Activated CD4-positive, alpha-beta T cell treated with anti-CD3 and anti-CD28 coated beads, Interleukin-2, Interleukin-4, amounts not matched to agents 100 ng/mL and 50 ng/mL, durations not matched to agents 16 hours and 8 hours (primary cell): ENCODE measurements at regions not wholly inside any gene's neighbourhood (a gene's known extent, or its start where the extent isn't known, plus 50 kb on each side); places are given as distances from the start of the nearest gene placed in this dataset.
"Not testable (repeated sequence)": the region's sequence is repeated elsewhere in the genome, so short reads cannot be mapped to it uniquely, and the experiment has no call there.

ENCODE experiments used
- DNase-seq: peaks from one replicate; pipeline ENCODE4 v3.0.0-alpha.2; 2020; ENCODE audit warnings: low spot score

- DNase-seq: not testable (repeated sequence)
These were observed 345.9 kb downstream of the TUBA3C start for GRCh38 chr13:18835754-18836153.

GRCh38 chr13:18824678-18825077 is 356.9 kb downstream of the TUBA3C start:
- not testable (repeated sequence) for DNase-seq

GRCh38 chr13:18822655-18823639 is 358.7 kb downstream of the TUBA3C start:
- DNase-seq: not testable (repeated sequence)

- peak; percentile 0 for DNase-seq
These were observed 407.6 kb downstream of the TUBA3C start for GRCh38 chr13:18773988-18774387.

GRCh38 chr13:18741696-18742095 is 439.9 kb downstream of the TUBA3C start:
- not testable (repeated sequence) for DNase-seq

- DNase-seq: no peak
These were observed 442.3 kb downstream of the TUBA3C start for GRCh38 chr13:18739310-18739709.

- not testable (repeated sequence) for DNase-seq
These were observed 443.5 kb downstream of the TUBA3C start for GRCh38 chr13:18738086-18738485.

- DNase-seq: not testable (repeated sequence)
These were observed 454.5 kb downstream of the TUBA3C start for GRCh38 chr13:18727138-18727537.

GRCh38 chr13:18726524-18726923 is 455.1 kb downstream of the TUBA3C start:
- not testable (repeated sequence) for DNase-seq

- DNase-seq: not testable (repeated sequence)
These were observed 456.3 kb downstream of the TUBA3C start for GRCh38 chr13:18725242-18725822.

GRCh38 chr13:18714889-18715288 is 466.7 kb downstream of the TUBA3C start:
- DNase-seq: no peak

GRCh38 chr13:18710673-18711072 is 471.0 kb downstream of the TUBA3C start:
- not testable (repeated sequence) for DNase-seq

GRCh38 chr13:18706538-18706937 is 475.1 kb downstream of the TUBA3C start:
- DNase-seq: not testable (repeated sequence)

- DNase-seq: not testable (repeated sequence)
These were observed 479.0 kb downstream of the TUBA3C start for GRCh38 chr13:18702464-18703247.

- not testable (repeated sequence) for DNase-seq
These were observed 483.3 kb downstream of the TUBA3C start for GRCh38 chr13:18698332-18698731.

- not testable (repeated sequence) for DNase-seq
These were observed 483.8 kb downstream of the TUBA3C start for GRCh38 chr13:18697851-18698250.

GRCh38 chr13:18697221-18697620 is 484.4 kb downstream of the TUBA3C start:
- not testable (repeated sequence) for DNase-seq

- not testable (repeated sequence) for DNase-seq
These were observed 504.2 kb downstream of the TUBA3C start for GRCh38 chr13:18677403-18677802.

GRCh38 chr13:18675268-18675667 is 506.4 kb downstream of the TUBA3C start:
- DNase-seq: not testable (repeated sequence)

- DNase-seq: not testable (repeated sequence)
These were observed 507.8 kb downstream of the TUBA3C start for GRCh38 chr13:18673794-18674193.

GRCh38 chr13:18666585-18666984 is 515.0 kb downstream of the TUBA3C start:
- not testable (repeated sequence) for DNase-seq

GRCh38 chr13:18665716-18666115 is 515.9 kb downstream of the TUBA3C start:
- not testable (repeated sequence) for DNase-seq
